ENCODE measurements at regions not wholly inside any gene's neighbourhood (a gene's known extent, or its start where the extent isn't known, plus 50 kb on each side); places are given as distances from the start of the nearest gene placed in this dataset.

- TF ChIP-seq, protein P1, sequence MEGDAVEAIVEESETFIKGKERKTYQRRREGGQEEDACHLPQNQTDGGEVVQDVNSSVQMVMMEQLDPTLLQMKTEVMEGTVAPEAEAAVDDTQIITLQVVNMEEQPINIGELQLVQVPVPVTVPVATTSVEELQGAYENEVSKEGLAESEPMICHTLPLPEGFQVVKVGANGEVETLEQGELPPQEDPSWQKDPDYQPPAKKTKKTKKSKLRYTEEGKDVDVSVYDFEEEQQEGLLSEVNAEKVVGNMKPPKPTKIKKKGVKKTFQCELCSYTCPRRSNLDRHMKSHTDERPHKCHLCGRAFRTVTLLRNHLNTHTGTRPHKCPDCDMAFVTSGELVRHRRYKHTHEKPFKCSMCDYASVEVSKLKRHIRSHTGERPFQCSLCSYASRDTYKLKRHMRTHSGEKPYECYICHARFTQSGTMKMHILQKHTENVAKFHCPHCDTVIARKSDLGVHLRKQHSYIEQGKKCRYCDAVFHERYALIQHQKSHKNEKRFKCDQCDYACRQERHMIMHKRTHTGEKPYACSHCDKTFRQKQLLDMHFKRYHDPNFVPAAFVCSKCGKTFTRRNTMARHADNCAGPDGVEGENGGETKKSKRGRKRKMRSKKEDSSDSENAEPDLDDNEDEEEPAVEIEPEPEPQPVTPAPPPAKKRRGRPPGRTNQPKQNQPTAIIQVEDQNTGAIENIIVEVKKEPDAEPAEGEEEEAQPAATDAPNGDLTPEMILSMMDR (IDR thresholded peaks at IDR 0.05; ENCODE audit: insufficient read depth, low read length, poor library complexity, severe bottlenecking): no peak
- no peak for TF ChIP-seq EZH2phosphoT487 (conservative IDR thresholded peaks at IDR 0.05; ENCODE audit: low read length)
Observed at GRCh38 chr17:54482843-54483242, 417.8 kb upstream of the TOM1L1 start.
